AG09319 (cell line): ENCODE measurements at regions not wholly inside any gene's neighbourhood (a gene's known extent, or its start where the extent isn't known, plus 50 kb on each side); places are given as distances from the start of the nearest gene placed in this dataset.

Experiments used
- DNase-seq: peaks from one replicate; pipeline ENCODE4 v3.0.0-alpha.2; 2010; ENCODE audit warnings: low read depth; ENCODE audit errors: extremely low read depth
- TF ChIP-seq, protein P1 (sequence below): IDR thresholded peaks from 2 replicates; pipeline ENCODE4 v1.5.1; 2011; ENCODE audit warnings: low read depth, mild to moderate bottlenecking, inconsistent platforms, low read length, moderate library complexity

DNA sequence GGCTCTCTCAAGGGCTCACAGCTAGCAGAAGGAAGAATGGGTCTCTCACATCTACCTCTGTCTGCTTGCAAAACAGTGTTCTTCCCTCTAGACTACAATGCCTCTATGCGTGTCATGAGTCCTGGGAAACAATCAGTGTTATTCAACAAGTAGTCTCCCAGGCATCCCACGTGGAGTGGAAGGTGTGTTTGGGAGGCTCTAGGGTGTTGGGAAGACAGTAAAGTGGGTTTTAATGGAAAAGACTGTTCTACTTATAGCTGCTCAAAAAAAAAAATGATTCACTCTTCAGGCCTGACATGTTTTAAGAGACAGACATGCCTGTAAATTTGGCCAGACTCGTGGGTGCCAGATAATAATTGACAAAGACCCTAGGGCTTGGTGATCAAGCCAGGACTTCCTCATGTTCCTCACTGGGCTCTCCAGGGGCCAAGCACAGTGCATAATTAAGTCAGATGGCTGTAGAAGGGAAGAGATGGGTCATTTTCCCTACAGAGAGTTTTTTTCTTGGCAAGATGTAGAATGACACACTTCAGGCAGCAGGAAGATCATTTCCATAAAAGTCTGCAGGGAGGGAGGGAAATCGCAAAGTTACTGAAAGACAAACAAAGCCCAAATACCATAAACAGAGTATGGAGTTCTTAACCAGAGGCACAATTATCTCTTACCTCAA is 246.4 kb downstream of the ACTL7B start:
- TF ChIP-seq, protein P1, sequence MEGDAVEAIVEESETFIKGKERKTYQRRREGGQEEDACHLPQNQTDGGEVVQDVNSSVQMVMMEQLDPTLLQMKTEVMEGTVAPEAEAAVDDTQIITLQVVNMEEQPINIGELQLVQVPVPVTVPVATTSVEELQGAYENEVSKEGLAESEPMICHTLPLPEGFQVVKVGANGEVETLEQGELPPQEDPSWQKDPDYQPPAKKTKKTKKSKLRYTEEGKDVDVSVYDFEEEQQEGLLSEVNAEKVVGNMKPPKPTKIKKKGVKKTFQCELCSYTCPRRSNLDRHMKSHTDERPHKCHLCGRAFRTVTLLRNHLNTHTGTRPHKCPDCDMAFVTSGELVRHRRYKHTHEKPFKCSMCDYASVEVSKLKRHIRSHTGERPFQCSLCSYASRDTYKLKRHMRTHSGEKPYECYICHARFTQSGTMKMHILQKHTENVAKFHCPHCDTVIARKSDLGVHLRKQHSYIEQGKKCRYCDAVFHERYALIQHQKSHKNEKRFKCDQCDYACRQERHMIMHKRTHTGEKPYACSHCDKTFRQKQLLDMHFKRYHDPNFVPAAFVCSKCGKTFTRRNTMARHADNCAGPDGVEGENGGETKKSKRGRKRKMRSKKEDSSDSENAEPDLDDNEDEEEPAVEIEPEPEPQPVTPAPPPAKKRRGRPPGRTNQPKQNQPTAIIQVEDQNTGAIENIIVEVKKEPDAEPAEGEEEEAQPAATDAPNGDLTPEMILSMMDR: no peak
- DNase-seq: no peak

- DNase-seq: no peak
- TF ChIP-seq, protein P1: no peak
These were observed 248.2 kb downstream of the ACTL7B start for GRCh38 chr9:108607607-108608006.

- TF ChIP-seq, protein P1: no peak
These were observed 249.4 kb downstream of the ACTL7B start for GRCh38 chr9:108606401-108606800.

DNA sequence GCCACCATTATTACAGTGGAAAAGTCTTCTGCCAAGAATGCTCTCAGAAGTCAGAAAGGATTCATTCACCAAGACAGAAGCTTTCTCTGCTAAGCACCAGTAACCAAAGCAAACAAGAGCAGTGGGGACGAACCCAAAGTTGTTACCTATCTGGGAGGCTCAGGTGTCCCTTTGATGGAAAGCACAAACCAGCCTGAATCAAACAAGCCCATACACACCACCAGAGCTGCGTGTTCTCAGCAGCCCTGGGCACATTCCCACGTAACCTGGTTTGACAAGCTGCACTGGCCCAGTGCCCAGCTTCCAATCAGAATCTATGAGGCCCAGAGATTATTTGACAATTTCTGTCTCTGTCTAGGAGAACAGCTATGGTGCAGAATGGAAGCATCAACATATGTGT is 252.6 kb downstream of the ACTL7B start:
- DNase-seq: no peak
- TF ChIP-seq, protein P1: no peak

More at GRCh38 chr9:108606401-108606800, 249.4 kb downstream of the ACTL7B start:
- DNase-seq: no peak

- no peak for DNase-seq
- TF ChIP-seq, protein P1: no peak
These were observed 254.9 kb downstream of the ACTL7B start for GRCh38 chr9:108600896-108601295.

DNA sequence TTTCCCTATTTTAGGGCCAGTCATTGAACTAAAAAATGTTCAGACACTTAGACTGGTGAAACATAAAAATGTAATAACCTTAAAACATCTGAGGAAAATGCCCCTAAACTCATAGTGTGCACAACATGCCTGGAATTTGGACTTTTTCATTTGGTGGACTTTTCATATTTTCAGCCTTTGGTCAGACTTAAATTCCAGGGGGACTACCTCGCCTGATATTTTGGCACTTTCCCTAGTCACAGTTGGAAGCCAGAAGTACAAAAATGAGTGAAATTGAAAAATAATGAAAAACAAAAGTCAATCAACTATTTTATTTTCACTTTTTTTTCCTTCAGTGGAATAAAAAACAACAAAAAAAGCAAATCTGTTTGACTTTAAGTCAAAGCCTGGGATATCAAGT is 256.2 kb downstream of the ACTL7B start:
- DNase-seq: no peak
- TF ChIP-seq, protein P1: no peak

- TF ChIP-seq, protein P1: no peak
- no peak for DNase-seq
These were observed 264.7 kb downstream of the ACTL7B start for GRCh38 chr9:108591121-108591520.
